Neuronal stem cell (in vitro differentiated cells): ENCODE measurements at regions not wholly inside any gene's neighbourhood (a gene's known extent, or its start where the extent isn't known, plus 50 kb on each side); places are given as distances from the start of the nearest gene placed in this dataset.
"Not testable (repeated sequence)": the region's sequence is repeated elsewhere in the genome, so short reads cannot be mapped to it uniquely, and the experiment has no call there.

ENCODE experiments used
- DNase-seq: peaks from one replicate; pipeline ENCODE4 v3.0.0-alpha.2; 2013; ENCODE audit warnings: low spot score
- H2AFZ ChIP-seq: one replicate; pipeline ENCODE4 v1.6.1; 2013; ENCODE audit warnings: mild to moderate bottlenecking, low read length, inconsistent platforms
- H2AK5ac ChIP-seq: 2 replicates; pipeline ENCODE4 v1.6.1; 2013; ENCODE audit warnings: low read depth, mild to moderate bottlenecking, inconsistent platforms, low read length, moderate library complexity, mixed read lengths
- H2BK120ac ChIP-seq: 2 replicates; pipeline ENCODE4 v1.6.1; 2013; ENCODE audit warnings: low read depth, mild to moderate bottlenecking, inconsistent platforms, low read length, moderate library complexity, mixed read lengths
- H2BK12ac ChIP-seq: one replicate; pipeline ENCODE4 v1.6.1; 2013; ENCODE audit warnings: low read length, inconsistent platforms
- H2BK15ac ChIP-seq: 2 replicates; pipeline ENCODE4 v1.6.1; 2013; ENCODE audit warnings: mild to moderate bottlenecking, low read length, inconsistent platforms, mixed read lengths
- H2BK5ac ChIP-seq: one replicate; pipeline ENCODE4 v1.6.1; 2013; ENCODE audit warnings: inconsistent platforms, mild to moderate bottlenecking, low read length, moderate library complexity
- H3K14ac ChIP-seq: one replicate; pipeline ENCODE4 v1.6.1; 2013; ENCODE audit warnings: low read length, inconsistent platforms
- H3K18ac ChIP-seq: 2 replicates; pipeline ENCODE4 v1.6.1; 2013; ENCODE audit warnings: low read length, inconsistent platforms
- H3K23ac ChIP-seq: 2 replicates; pipeline ENCODE4 v1.6.1; 2013; ENCODE audit warnings: low read depth, mild to moderate bottlenecking, mixed read lengths, low read length, inconsistent platforms; ENCODE audit not compliant: poor library complexity
- H3K27ac ChIP-seq: replicated peaks from 3 replicates; pipeline ENCODE4 v1.5.1; 2013; ENCODE audit warnings: low read length, inconsistent platforms
- H3K27me3 ChIP-seq, 3 experiments: 2 replicates each; pipeline ENCODE4 v1.6.1; 2013; ENCODE audit warnings: low read length in 3 of 3, mild to moderate bottlenecking in 2 of 3, inconsistent platforms in 1 of 3, low read depth in 1 of 3, mixed read lengths in 1 of 3, moderate library complexity in 1 of 3; ENCODE audit not compliant: control insufficient read depth in 3 of 3, insufficient read depth in 3 of 3
- H3K36me3 ChIP-seq, 2 donors: replicated peaks in 1 of 2; 2 replicates each; pipeline ENCODE4 v1.6.1; 2013; ENCODE audit warnings: low read length in 2 of 2; ENCODE audit not compliant: control insufficient read depth in 2 of 2, insufficient read depth in 2 of 2
- H3K4ac ChIP-seq: 2 replicates; pipeline ENCODE4 v1.6.1; 2013; ENCODE audit warnings: inconsistent platforms, mild to moderate bottlenecking, low read length, moderate library complexity
- H3K4me1 ChIP-seq, 2 donors: 1 replicate in 1 of 2; 2 replicates in 1 of 2; pipeline ENCODE4 v1.6.1; 2013; ENCODE audit warnings: low read length in 2 of 2, low read depth in 1 of 2; ENCODE audit not compliant: control insufficient read depth in 2 of 2, insufficient read depth in 1 of 2
- H3K4me2 ChIP-seq: one replicate; pipeline ENCODE4 v1.6.1; 2013; ENCODE audit warnings: mild to moderate bottlenecking, low read length, inconsistent platforms; ENCODE audit not compliant: insufficient read depth, poor library complexity, severe bottlenecking
- H3K4me3 ChIP-seq, 2 donors: 2 replicates each; pipeline ENCODE4 v1.5.1; 2013; ENCODE audit warnings: low read length in 2 of 2, mild to moderate bottlenecking in 2 of 2, inconsistent platforms in 1 of 2, moderate library complexity in 1 of 2
- H3K79me1 ChIP-seq: one replicate; pipeline ENCODE4 v1.6.1; 2013; ENCODE audit warnings: low read depth, mild to moderate bottlenecking, inconsistent platforms, low read length, moderate library complexity
- H3K9ac ChIP-seq: one replicate; pipeline ENCODE4 v1.6.1; 2013; ENCODE audit warnings: mild to moderate bottlenecking, low read depth, low read length, inconsistent platforms; ENCODE audit not compliant: poor library complexity
- H3K9me3 ChIP-seq, 2 donors: replicated peaks in 1 of 2; 2 replicates each; pipeline versions ENCODE3 to v1.6.1; 2013; ENCODE audit warnings: low read length in 2 of 2, mild to moderate bottlenecking in 2 of 2, inconsistent platforms in 1 of 2, low read depth in 1 of 2, mixed read lengths in 1 of 2, moderate library complexity in 1 of 2; ENCODE audit not compliant: control insufficient read depth in 2 of 2, insufficient read depth in 1 of 2
- H4K8ac ChIP-seq: one replicate; pipeline ENCODE4 v1.6.1; 2013; ENCODE audit warnings: low read depth, mild to moderate bottlenecking, inconsistent platforms, low read length, moderate library complexity
- H4K91ac ChIP-seq: one replicate; pipeline ENCODE4 v1.6.1; 2013; ENCODE audit warnings: low read length, low read depth, mild to moderate bottlenecking, inconsistent platforms; ENCODE audit not compliant: poor library complexity
- whole genome bisulfite sequencing, 2 donors: extraction: QIAGEN DNeasy Blood & Tissue Kit; methylation state at CpG; one replicate each; pipeline ENCODE4 v1.1.7; 2013; ENCODE audit warnings: missing lambda C conversion rate in 2 of 2, mixed read lengths in 1 of 2; ENCODE audit not compliant: insufficient read length in 2 of 2, insufficient replicate concordance in 1 of 2; ENCODE audit errors: extremely low coverage in 2 of 2; 5-methylcytosine and 5-hydroxymethylcytosine counted together

DNA sequence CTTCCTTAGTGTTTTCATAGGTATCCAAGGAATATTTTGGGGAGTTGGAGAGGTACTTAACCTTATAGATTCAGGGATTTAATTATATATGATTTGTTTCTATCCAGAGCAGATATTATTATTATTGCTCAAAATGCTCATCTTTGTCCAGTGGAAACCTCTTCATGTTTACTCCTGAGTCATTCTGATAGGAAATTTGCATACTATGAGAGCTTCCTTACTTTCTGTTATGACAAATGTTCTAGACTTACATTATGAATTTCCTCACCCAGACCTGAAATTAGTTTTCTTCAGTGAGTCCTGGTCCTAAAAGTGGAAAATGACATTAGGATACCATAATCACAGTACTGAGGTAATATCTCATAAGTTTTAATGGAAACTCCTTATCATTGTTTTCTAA is 57.5 kb upstream of the PLPPR5 start:
- Histone ChIP-seq H3K36me3 (no peaks in the 10 kb centered on the region), H3K9ac (no peak overlapping the region), H2AK5ac (no peak overlapping the region), H2BK120ac (no peak overlapping the region), H3K14ac (no peak overlapping the region), H3K4me3 (no peak overlapping the region), H3K4ac (no peak overlapping the region), H2BK5ac (no peak overlapping the region), H4K8ac (no peak overlapping the region), H2BK15ac (no peak overlapping the region), H3K27me3 (no peaks in the 10 kb centered on the region), H4K91ac (no peak overlapping the region), H3K27ac (no peak overlapping the region), H3K79me1 (no peaks in the 10 kb centered on the region), H2BK12ac (no peak overlapping the region), H3K4me2 (no peak overlapping the region), H3K23ac (no peak overlapping the region), H3K4me1 (no peaks in the 10 kb centered on the region), H2AFZ (no peak overlapping the region), H3K18ac (no peak overlapping the region), H3K9me3 (no peaks in the 10 kb centered on the region)
- no peak for DNase-seq

DNA sequence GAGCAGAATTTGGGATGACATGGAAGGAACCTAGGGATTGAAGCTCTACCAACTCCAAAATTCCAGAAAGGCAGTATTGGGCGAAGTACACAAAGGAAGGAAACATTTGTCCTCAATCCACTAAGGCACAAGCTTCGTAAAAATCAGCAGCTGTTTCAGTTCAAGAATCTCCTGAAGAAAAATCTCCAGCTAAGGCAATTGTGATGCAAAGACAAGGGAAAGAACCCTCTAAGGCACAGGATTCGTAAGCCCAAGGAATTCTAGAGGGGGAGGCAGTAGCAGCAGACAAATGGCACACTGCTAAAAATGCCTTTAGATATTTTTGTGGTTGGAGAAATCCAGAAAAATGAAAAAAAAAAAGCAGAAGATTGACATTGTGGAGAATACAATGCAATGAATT is 64.5 kb upstream of the PLPPR5 start:
- WGBS, 2 donors = no CpG with 5 or more reads among the region's 3 CpGs
- Histone ChIP-seq H2AK5ac (no peak overlapping the region), H2BK12ac (no peak overlapping the region), H3K18ac (no peak overlapping the region), H3K4me2 (no peak overlapping the region), H3K27ac (no peak overlapping the region), H3K27me3 (no peaks in the 10 kb centered on the region), H4K91ac (no peak overlapping the region), H3K9me3 (no peaks in the 10 kb centered on the region), H2BK5ac (no peak overlapping the region), H2BK15ac (no peak overlapping the region), H3K14ac (no peak overlapping the region), H3K79me1 (no peaks in the 10 kb centered on the region), H2BK120ac (no peak overlapping the region), H2AFZ (no peak overlapping the region), H3K4me1 (peaks cover 0 to 2% of the 10 kb centered on the region in 2 donors), H3K23ac (no peak overlapping the region), H4K8ac (no peak overlapping the region), H3K9ac (no peak overlapping the region), H3K4ac (no peak overlapping the region), H3K36me3 (no peaks in the 10 kb centered on the region), H3K4me3 (no peak overlapping the region)
- DNase-seq = no peak

DNA sequence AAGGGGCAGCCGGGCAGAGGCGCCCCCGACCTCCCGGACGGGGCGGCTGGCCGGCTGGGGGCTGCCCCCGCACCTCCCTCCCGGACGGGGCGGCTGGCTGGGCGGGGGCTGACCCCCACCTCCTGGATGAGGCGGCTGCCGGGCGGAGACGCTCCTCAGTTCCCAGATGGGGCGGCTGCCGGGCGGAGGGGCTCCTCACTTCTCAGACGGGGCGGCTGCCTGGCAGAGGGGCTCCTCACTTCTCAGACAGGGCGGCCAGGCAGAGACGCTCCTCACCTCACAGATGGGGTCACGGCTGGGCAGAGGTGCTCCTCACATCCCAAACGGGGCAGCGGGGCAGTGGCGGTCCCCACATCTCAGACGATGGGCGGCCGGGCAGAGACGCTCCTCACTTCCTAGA is 73.9 kb upstream of the PLPPR5 start:
- H3K27me3 ChIP-seq, H3K18ac ChIP-seq, H2AK5ac ChIP-seq, H2BK120ac ChIP-seq, H2BK5ac ChIP-seq, H3K14ac ChIP-seq, DNase-seq, H3K27ac ChIP-seq, H3K79me1 ChIP-seq, H3K9me3 ChIP-seq, H2AFZ ChIP-seq, H3K4me1 ChIP-seq, H4K91ac ChIP-seq, H3K4me3 ChIP-seq, H3K4ac ChIP-seq, H2BK12ac ChIP-seq, H3K36me3 ChIP-seq, H2BK15ac ChIP-seq, H3K23ac ChIP-seq, H3K9ac ChIP-seq, H3K4me2 ChIP-seq, H4K8ac ChIP-seq: not testable (repeated sequence)
- no CpG with 5 or more reads among the region's 31 CpGs for WGBS, 2 donors

DNA sequence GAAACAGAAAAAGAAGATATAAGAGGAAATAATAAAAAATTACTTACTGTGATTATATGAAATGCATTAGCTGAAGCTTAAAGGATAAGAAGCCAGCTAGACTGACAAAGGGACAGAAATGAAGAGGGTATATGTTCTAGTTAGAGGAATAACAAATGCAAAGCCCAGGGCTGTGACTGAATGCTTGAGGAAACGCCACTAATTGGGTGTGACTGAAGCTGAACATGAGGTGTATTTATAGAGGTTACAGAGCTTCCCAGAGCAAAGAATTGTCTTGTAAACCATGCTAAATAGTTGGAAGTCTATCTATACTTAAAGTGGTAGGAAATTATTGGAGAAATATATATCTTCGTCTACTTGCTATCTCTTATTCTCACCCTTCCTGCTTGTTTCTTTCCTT is 77.7 kb upstream of the PLPPR5 start:
- H3K4me2 ChIP-seq = no peak overlapping the region
- WGBS, 2 donors = no CpG with 5 or more reads among the region's 2 CpGs

More for the DNA sequence above, 77.7 kb upstream of the PLPPR5 start:
- H4K91ac ChIP-seq = no peak overlapping the region
- no peak overlapping the region for H2AFZ ChIP-seq
- H3K4me1 ChIP-seq = no peaks in the 10 kb centered on the region
- H2BK15ac ChIP-seq = no peak overlapping the region
- peaks cover 0 to under 1% of the 10 kb centered on the region in 2 donors for H3K9me3 ChIP-seq
- no peak overlapping the region for H2BK12ac ChIP-seq
- no peak overlapping the region for H3K14ac ChIP-seq
- no peaks in the 10 kb centered on the region for H3K36me3 ChIP-seq
- H4K8ac ChIP-seq = no peak overlapping the region
- no peak overlapping the region for H3K27ac ChIP-seq
- no peak for DNase-seq
- no peak overlapping the region for H3K9ac ChIP-seq
- H2BK5ac ChIP-seq = no peak overlapping the region
- H3K27me3 ChIP-seq = no peaks in the 10 kb centered on the region
- H3K23ac ChIP-seq = no peak overlapping the region
- H3K18ac ChIP-seq = no peak overlapping the region
- no peak overlapping the region for H3K4ac ChIP-seq
- H3K4me3 ChIP-seq = no peak overlapping the region
- H2BK120ac ChIP-seq = no peak overlapping the region
- no peaks in the 10 kb centered on the region for H3K79me1 ChIP-seq
- no peak overlapping the region for H2AK5ac ChIP-seq
